GM12891 (cell line): ENCODE measurements at regions not wholly inside any gene's neighbourhood (a gene's known extent, or its start where the extent isn't known, plus 50 kb on each side); places are given as distances from the start of the nearest gene placed in this dataset.

Experiments
- DNase-seq: peaks from one replicate; pipeline ENCODE4 v3.0.0; 2011; ENCODE audit warnings: low spot score; ENCODE audit not compliant: insufficient read length
- FAIRE-seq: peaks from 2 replicates; lab custom pipeline; 2011; peaks lifted over from hg19 to GRCh38; lab: Jason Lieb, UNC
- PAX5 ChIP-seq: IDR thresholded peaks from 2 replicates; pipeline ENCODE4 v1.6.1; 2011; ENCODE audit warnings: low read length, moderate library complexity, mild to moderate bottlenecking; ENCODE audit not compliant: insufficient read depth, severe bottlenecking
- POLR2A ChIP-seq: IDR thresholded peaks from 2 replicates; pipeline ENCODE4 v1.6.1; 2011; ENCODE audit warnings: low read depth, low read length, control low read depth
- POLR2AphosphoS5 ChIP-seq: IDR thresholded peaks from 2 replicates; pipeline ENCODE4 v1.6.1; 2011; ENCODE audit warnings: low read depth, low read length, control low read depth
- POU2F2 ChIP-seq: IDR thresholded peaks from 2 replicates; pipeline ENCODE4 v1.6.1; 2011; ENCODE audit warnings: low read depth, mild to moderate bottlenecking, control low read depth, low read length, moderate library complexity
- SPI1 ChIP-seq: IDR thresholded peaks from 2 replicates; pipeline ENCODE4 v1.6.1; 2011; ENCODE audit warnings: low read depth, low read length, control low read depth
- TAF1 ChIP-seq: IDR thresholded peaks from 2 replicates; pipeline ENCODE4 v1.6.1; 2011; ENCODE audit warnings: low read depth, low read length, control low read depth

GRCh38 chr9:1261266-1261665 is 211.1 kb downstream of the DMRT2 start:
- DNase-seq, result no peak
- FAIRE-seq, result no peak
- TF ChIP-seq POLR2A (no peak), SPI1 (no peak), POU2F2 (no peak), PAX5 (no peak), POLR2AphosphoS5 (no peak), TAF1 (no peak)

- FAIRE-seq, result no peak
- DNase-seq, result no peak
- TF ChIP-seq SPI1 (no peak), POLR2A (no peak), POLR2AphosphoS5 (no peak), PAX5 (no peak), TAF1 (no peak), POU2F2 (no peak)
Measured at GRCh38 chr9:1261879-1262766, 212.0 kb downstream of the DMRT2 start.

DNA sequence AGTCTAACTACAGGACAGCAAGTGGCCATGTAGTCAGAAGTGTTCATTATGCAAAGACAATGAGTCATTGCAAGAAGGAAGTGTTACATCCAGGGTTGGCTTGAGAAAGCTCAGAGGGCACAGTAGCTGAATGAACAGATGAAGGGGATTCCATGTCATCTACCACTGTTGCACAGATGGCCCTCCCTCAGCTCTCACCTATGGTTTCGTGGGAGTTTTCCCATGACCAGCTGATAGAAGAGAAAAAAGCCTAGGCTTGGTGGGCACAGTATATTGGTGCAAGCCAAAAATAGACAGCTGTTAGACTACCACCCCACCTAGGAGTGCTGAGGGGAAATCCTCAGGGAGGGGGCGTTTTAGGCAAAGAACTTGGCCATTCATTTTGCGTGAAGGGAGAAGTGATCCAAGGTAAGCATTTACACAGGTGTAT is 217.0 kb downstream of the DMRT2 start:
- DNase-seq (no peak), FAIRE-seq (no peak)
- TF ChIP-seq POLR2A, result no peak
- TF ChIP-seq SPI1, result peak; percentile 50
- no peak for TF ChIP-seq POLR2AphosphoS5
- no peak for TF ChIP-seq TAF1
- no peak for TF ChIP-seq PAX5
- peak; percentile 82 for TF ChIP-seq POU2F2

DNA sequence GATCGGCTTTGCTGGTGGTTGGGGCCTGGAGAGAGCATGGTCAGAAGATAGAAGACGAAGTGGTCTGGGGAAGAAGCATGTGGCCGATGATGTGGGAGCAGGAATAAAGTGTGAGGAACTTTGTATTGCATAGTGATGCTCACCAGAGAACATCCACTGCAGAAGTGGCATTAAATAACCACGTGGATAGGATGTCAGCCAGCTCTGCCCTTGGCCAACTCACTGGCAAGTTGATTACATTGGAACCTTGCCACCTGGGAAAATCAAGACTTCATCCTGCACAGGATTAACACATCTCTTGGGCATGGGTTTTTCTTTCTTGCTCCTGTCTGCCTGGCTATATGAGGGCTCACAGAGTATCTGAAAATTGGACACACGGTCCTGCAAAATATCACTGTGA is 217.4 kb downstream of the DMRT2 start:
- DNase-seq (no peak), FAIRE-seq (no peak)
- TF ChIP-seq POLR2A, result no peak
- TF ChIP-seq TAF1, result no peak
- no peak for TF ChIP-seq SPI1
- TF ChIP-seq POLR2AphosphoS5, result no peak
- no peak for TF ChIP-seq POU2F2
- TF ChIP-seq PAX5, result no peak

- DNase-seq, result no peak
- FAIRE-seq, result no peak
- TF ChIP-seq SPI1 (no peak), POU2F2 (no peak), POLR2A (no peak), PAX5 (no peak), TAF1 (no peak), POLR2AphosphoS5 (no peak)
Measured at GRCh38 chr9:1269533-1270315, 219.6 kb downstream of the DMRT2 start.

- DNase-seq, result no peak
- FAIRE-seq, result no peak
Measured at GRCh38 chr9:1271367-1271766, 221.2 kb downstream of the DMRT2 start.

DNA sequence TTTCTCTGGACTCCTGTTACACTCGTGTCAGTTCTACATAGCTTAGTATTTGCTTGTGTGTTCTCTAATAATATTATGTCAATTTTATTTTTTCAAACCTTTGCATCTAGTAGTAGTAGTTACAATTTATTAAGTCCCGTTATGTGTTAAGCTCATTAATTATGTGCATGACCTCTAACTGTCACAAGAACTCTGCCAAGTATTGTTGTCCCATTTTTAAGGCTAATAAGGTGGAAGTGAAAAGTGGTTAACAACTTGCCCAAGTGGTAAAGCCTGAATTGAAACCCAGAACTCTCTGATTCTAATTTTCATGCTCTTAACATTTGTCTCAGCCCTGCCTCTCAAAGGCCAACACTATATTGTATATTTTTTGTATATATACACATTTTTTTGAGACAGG is 221.6 kb downstream of the DMRT2 start:
- no peak for FAIRE-seq
- no peak for TF ChIP-seq POU2F2
- TF ChIP-seq TAF1, result no peak
- TF ChIP-seq POLR2A, result no peak
- no peak for TF ChIP-seq POLR2AphosphoS5
- no peak for TF ChIP-seq SPI1
- no peak for TF ChIP-seq PAX5
- no peak for DNase-seq

More at GRCh38 chr9:1271367-1271766, 221.2 kb downstream of the DMRT2 start:
- no peak for TF ChIP-seq POU2F2
- TF ChIP-seq POLR2AphosphoS5, result no peak
- TF ChIP-seq SPI1, result no peak
- no peak for TF ChIP-seq TAF1
- no peak for TF ChIP-seq PAX5
- TF ChIP-seq POLR2A, result no peak

GRCh38 chr9:1272488-1272887 is 222.3 kb downstream of the DMRT2 start:
- TF ChIP-seq POLR2A, result no peak
- no peak for TF ChIP-seq POU2F2
- no peak for TF ChIP-seq SPI1
- no peak for TF ChIP-seq PAX5
- TF ChIP-seq POLR2AphosphoS5, result no peak
- TF ChIP-seq TAF1, result no peak
- FAIRE-seq (no peak), DNase-seq (no peak)

DNA sequence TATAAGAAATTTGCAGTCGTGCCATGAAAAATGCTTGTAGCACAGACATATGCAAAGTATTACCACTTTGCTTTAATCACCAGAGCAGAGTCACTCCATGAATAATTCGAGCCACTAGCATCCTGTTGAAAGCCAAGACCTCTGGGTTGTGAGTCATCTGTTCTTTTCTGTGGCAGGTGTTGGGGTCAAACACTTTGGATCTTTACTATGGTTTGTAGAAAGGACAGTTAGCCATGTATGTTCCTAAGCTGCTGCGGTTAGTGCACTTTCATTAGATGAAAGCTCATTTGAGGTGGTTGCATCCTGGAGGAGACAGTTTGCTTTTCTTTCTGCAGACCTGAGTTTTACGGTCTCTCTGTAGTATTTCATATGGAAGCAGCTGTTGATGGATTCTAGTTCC is 223.7 kb downstream of the DMRT2 start:
- TF ChIP-seq PAX5 (no peak), SPI1 (no peak)
- no peak for FAIRE-seq

More for the DNA sequence above, 223.7 kb downstream of the DMRT2 start:
- no peak for DNase-seq
